Umbilical cord (tissue), 1 donor: ENCODE measurements at regions not wholly inside any gene's neighbourhood (a gene's known extent, or its start where the extent isn't known, plus 50 kb on each side); places are given as distances from the start of the nearest gene placed in this dataset.

Source experiments
- DNase-seq: peaks from one replicate; pipeline ENCODE4 v3.0.0-alpha.2; 2015; ENCODE audit warnings: low spot score

DNA sequence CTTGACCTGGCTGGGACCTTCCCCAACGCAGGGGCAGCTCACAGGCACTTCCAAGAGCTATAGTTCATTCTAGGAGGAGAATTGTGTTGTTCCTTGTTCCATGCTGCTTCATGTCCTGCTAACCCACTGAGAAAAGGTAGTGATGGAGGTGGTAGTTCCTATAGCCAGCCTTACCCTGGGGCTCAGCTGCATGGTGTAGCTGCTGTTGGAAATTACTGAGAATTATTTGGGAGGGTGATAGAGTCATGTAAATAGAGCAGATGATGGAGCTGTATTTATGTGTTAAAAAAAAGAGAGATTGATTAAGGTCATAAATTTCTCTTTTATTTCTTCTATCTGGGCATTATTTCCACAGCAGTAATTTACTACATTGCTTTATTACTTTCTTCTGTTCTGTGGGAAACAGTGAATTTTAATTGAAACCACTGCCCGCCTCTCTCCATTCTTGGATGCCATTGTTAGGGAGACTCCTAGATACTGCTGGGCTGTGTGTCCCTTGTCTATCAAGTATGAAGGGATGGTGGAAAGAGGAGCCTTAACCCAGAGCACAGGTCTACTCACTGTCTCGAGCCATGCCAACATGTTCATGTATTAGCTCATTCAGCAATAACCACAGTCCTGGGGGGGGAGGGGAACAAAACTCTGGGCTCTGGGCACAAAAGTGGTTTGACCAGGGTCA lies 309.2 kb downstream of the FAT3 start:
- DNase-seq: no peak

DNA sequence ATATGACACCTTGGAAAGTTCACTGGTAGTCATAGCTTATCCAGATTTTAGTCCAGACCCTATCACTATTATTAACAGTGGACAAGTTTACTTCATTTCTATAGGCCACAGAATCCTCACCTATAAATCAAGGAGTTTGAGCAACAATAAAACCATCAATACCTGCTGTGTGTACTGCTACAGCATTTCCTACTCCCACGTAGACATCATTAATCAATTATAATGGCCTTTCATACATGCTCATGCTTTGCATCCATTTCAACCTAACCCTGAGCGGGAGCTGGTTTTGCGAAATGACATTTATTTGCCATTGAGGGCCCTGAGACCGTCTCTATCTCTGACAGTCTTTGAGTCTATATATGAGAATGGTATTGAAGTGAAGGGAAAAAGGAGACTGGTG lies 312.3 kb downstream of the FAT3 start:
- no peak for DNase-seq

DNA sequence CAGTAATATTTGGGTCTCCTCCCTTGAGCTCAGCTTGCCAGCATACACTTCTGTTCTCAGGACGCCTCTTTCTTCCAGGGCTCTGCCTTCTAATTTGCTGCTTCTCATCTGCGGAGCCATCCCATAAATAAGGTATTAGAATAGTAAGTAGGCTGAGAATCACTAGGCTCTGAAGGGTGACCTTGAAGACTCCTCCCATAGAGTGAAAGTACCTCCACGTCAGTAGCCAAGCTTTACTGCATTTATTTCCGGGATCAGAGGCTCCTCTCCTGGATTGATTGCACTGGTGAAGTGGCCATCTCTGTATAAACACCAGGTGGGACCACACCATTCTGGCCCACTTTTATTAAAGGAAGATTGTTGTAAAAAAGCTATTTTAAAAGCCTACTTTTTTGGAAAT lies 315.5 kb downstream of the FAT3 start:
- no peak for DNase-seq

DNA sequence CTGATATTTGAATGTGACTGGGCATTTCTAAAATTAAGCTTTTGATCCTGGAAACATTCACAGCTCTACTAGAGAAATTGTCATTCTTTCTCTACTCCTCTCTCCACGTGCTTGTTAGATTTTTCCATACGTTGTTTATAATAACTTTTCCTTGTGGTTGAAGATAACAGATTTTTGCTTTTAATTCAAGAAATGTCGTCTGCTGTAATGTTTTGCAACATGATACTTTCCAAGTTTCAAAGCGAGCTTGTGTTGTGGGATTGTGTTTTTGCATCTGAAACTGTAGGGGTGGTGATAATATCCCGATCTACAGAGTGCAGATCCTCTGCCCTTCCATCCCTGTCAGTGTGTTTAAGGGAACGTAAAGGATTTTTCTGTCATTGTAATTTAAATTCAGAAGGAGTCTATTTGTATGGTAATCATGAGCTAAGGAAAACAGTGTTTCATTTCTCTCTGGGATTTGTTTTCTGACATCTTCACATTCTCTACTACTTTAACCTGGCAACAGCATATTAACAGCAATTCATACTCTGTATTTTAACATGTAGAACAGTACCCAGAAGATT lies 321.4 kb downstream of the FAT3 start:
- peak; percentile 14 for DNase-seq

DNA sequence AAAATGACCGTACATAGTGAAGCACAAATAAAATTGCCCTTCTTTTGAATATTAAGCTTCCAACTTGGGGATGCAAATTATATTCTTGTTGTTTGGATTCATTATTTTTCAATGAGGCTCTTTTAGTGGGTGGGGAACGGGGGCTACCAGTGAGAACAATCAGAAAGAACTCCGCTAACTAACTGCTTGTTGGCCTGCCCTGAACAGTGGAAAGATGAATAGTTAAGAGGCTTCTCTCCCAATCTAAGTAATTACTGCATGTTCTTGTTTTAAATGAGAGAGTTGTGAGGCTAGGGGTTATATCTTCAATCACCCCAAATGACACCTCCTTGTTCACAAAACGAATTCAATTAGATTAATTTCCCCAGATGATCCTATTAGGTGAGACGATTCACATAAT lies 322.0 kb downstream of the FAT3 start:
- DNase-seq: no peak

DNA sequence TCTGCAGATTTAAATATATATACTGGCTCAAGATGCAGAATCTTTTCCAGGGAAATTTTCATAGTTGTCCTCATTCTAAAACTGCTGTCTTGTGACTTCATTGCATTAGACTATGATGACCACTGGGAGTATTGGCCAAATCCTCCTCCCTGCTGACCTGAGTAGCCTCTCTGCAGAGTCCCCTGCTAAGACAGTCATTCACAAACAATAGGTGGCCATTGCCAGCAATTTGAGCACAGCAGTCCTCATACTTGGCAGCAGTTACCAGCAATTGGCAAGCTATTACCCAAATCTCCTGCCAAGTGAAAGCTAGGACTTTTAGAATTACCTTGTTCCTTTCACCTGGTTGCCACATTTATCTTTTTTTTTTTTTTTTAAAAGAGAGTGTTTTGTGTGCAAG lies 325.8 kb downstream of the FAT3 start:
- no peak for DNase-seq

DNA sequence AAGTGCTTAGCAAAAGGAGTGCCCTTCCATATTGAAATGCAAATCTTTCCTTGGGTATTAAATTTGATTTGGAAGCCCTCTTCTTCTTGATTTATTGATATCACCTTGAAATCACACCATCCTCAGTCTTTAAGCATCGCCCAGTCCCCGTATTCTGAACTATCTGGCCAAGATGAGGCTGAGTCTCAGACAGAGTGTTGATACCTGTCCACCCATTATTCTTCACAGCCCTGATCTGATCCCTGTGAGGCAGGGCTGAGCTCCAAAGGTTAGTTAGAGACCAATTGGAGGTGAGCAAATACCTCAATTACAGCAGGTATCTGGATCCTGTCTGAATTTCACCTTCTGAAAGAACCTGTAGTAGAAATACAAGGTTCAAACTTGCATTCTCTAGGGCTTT lies 326.3 kb downstream of the FAT3 start:
- DNase-seq: no peak

DNA sequence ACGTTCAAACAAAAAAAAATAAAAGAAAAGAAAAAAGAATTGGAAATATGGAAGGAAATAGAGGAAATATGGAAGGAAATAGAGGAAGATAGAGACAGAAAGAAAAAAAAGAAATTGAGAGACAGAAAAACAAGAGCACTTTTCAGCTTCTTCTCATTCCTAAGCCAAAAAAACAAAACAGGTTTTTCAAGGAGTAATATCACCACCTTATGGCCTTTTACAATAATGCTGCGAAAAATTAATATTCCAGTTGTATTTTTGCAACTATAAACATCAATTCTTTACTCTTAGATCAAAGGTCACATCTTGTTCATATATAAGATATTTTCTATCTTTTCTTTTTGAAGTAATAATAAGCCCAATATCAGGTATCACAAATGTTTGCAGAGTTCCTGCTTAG lies 328.3 kb downstream of the FAT3 start:
- peak; percentile 36 for DNase-seq

DNA sequence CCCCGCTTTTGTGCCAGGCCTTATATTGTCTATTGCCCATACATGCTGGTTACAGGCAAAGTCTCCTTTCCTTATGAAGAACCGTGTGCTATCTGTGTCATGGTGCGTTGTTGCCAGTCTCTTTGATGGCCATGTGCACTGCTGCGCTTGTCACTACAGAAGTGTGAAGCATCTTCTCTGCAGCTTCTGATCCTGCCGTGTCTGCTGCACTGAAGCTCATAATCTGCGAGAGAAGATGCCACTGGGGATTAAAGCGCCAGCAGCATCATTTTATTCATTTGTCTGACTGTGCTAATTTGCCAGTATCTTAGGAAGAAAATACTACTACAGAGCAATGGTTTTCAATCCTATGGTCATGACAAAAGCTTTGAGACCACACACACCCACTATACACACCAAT lies 330.1 kb downstream of the FAT3 start:
- DNase-seq: no peak

DNA sequence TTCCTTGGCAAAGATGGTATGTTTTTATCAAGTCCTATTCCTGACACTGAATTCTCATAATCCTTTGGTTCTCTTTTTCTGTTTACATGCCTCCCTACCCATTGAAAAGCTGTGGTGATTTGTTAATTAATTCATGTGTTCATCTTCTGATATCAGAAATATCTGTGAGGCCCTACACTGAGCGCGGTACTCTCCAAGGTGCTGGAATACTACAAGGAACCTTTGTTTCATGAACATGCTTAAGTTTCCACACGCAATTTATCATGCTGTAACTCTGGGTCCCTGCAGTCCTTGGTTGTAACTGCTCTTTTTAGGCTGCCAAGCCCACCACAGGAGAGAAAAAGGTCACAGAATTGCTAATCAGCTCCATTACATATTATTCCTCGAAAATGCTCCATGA lies 331.8 kb downstream of the FAT3 start:
- peak; percentile 43 for DNase-seq

DNA sequence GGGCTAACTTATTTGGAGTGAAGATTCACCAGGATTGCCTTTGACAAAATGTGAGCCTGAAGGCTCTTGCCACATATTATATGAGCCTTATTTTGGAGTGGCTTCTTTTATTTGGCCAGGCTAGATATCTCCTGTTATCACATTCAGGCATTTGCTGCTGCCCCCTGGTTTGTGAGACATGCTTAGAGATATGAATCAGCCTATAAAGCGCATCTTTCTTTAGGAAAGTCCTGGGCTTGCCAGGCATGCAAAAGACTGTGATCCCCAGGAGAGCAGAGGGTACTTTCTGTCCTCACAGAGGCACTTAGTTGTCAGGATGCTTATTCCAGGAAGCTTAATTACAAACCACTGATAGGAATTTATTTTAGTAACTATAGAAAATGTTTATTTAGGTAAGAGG lies 333.3 kb downstream of the FAT3 start:
- DNase-seq: peak; percentile 29

DNA sequence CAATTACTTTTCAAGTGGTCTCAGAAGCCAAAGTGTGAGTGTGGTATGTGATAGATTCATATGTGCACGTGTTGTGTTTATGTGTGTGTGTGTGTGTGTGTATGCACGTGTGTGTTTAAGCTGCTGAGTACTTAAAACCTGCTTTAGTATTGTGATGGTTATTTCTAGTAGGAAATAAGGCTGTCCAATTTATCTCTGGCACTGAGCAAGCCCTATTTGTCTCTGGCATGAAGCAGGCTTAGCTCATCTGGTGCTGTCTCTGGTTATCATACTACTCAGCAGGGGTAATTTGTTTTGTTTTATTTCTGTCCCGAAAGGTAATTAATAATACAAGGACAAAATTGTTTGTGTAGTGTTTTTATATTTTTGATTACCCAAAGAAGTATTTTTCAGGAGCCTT lies 333.7 kb downstream of the FAT3 start:
- DNase-seq: no peak

DNA sequence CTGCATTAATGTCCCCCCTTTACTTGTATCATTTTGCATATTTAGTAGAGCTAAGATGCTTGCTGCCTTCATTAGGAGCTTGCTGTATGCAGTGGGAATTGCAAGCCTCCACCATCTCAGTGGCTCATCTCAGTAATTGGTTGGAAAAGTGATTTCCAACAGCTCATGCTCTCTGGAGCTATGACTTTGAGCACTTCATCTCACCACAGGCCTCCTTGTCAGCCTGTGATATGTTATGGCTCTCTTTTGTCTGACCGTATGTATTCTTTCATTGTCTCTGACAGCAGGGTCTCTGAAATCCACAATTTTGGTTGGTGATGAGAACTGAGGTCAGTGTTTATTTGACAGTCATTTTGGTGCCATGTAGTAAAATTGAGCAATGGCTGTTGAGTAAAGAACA lies 345.1 kb downstream of the FAT3 start:
- DNase-seq: no peak

DNA sequence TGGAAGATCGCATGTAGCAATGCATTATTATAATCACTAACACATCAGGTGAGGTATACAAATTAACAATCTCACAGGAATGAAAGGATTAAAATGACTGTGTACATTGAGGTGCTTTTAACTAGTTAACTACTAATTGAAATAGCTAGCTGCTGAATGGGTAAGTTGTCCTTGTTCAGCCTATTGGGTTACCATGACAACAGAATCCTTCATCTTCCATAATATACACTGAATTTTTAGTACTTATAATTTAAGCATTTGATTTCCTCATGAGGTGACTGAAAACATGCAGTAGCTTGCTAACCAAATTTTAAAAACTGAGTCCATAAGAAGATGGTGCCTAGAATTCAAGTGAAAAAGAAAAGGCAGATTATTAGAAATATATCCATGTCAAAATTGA lies 347.9 kb downstream of the FAT3 start:
- no peak for DNase-seq

DNA sequence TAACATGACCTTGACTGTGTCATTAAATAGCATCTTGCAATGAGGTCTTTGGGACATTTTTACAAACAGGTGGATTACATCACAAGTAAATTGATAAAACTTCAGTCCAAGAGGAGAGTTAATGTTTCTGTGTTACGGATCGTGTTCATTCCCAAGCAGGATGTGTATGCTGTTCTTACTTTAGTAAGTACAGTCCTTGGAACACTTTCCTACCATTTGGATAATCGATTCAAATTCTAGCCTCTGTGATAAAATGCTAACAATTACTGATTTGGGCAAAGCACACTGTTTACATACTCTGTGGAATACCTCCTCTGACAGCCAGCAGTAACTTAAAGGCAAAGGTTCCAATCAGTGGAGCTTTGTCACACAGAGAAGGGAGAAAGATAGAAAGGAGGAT lies 351.7 kb downstream of the FAT3 start:
- no peak for DNase-seq

DNA sequence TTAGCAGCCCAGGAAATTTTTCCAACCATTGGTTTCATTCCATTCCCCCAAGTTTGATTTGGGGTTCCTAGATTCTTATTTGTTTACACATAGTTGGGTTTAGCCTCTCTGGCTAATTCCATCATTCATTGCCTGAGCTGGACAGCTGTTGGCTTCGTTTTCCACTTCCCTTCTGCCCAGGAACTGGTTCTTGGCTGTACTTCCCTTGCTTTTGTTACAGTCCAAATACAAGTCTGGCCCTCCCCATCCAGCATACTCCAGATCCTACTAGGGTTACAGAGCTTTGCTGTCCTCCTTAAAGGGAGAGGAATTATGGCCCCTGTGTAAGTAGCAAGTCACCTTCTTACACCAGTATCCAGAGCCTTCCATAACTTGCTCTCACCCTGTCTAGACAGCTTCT lies 356.3 kb downstream of the FAT3 start:
- DNase-seq: no peak

DNA sequence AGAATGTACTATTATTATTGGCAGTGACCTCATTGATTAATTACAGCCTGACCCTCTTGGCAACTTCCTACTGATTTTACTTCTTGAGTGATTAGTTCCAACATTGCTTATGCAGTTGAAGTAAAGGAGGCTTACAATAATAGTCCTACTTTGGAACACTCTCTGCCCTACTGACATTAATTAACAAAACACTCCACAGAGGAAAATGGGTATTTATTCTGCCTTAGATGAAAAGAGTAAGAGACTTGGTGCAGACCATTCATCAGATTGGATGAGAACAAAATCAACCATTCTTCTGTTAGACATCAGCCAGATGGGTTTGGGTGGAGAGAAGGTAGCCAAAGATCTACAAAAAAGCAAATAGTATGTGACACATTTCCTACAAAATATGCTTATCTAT lies 363.8 kb downstream of the FAT3 start:
- DNase-seq: no peak

DNA sequence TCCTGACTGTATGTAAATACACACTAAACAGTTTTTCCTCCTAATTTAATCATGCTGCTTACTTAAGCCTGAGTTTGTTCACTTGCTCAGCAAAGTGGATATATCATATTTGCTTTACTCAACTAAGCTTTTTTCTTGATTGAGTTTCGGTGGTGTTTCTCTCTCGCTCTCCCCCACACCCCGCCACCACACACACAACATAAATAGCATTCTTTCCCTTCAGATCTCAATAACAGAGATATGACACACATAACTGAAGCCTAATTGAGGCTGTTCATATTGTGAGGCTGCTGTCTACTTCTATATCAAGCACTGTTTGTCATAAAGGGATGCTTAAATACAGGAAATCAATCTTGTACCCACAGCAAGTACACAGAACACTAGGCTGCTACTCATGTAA lies 364.9 kb downstream of the FAT3 start:
- no peak for DNase-seq

DNA sequence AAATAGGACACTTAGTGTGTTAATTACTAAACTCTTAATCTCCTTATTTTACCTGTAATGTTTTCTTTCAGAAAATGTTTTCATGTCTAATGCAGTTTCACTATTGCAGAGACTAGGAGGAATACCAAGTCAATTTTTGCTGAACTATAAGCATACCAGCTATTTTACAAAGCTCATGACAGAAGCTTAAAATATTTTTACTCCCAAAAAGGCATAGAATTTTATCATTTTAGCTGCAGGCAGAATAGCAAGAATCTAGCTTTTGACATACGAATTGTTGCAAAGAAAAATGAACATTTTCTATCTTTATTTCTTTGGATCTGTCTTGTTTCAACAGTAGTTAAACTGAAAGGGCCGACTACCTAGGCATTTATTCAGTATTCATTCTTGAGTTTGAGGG lies 366.9 kb downstream of the FAT3 start:
- DNase-seq: peak; percentile 63

DNA sequence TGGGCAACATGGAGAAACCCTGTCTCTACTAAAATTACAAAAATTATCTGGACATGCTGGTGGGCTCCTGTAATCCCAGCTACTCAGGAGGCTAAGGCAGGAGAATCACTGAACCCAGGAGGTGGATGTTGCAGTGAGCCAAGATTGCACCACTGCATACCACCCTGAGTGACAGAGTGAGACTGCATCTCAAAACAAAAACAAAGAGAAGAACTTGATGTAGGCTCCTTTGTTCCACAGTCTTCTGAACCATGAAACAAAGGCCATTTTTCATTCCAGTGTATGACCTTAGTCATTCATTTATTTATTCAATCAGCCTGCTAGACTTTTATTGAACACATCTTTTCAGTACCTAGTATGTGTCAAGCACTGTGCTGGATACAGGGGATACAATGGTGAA lies 369.6 kb downstream of the FAT3 start:
- DNase-seq: no peak

DNA sequence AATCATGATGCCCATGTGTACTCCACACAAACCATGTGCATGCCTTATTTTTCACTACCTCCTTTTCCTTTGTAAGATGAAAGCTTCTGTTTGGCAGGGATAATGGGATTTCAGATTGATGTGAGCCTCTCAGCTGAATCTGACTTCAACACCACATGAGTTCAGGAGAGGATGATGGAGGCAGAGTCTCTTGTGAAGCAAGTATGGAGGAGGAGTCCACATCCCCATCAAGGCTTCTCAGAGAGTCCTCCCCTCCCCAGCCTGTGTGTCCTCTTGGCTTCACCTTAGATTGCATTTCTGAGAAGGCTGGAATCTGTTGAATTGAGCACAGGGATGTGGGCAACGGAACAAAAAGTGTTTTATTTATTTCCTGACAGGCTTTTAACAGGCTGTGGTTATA lies 370.4 kb downstream of the FAT3 start:
- no peak for DNase-seq

DNA sequence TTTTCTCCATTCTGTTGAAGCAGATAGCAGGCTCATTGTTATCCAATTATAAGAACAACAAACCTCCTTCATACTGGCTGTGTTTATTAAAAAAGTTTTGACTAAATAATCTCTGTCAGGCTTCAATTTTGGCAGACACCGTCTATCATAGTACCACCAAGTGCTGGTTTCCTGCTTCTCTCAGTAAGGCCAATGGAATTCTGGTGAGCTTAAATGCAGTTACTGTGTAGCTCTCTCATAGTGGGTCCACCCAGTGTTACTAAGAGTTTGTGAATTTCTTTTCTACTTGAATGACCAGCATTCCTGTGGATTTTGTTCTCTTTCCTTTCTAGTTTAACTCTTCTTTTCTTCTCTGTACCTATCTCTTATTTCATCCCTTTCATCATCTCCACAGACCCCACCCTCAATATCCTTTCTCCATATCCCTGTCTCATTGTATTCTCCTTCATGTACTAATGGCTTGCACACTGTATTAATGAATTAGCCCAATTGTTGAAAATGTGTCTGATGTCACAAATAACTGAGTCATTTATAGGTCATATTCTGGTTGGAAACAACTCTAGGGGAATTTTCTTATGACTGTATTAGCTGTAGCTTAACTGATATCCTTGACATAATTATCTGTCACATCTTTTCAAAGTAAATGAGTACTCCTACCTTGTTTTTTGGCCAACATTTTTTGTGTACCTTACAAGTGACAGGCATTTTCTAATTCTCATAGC lies 372.1 kb downstream of the FAT3 start:
- DNase-seq: no peak

DNA sequence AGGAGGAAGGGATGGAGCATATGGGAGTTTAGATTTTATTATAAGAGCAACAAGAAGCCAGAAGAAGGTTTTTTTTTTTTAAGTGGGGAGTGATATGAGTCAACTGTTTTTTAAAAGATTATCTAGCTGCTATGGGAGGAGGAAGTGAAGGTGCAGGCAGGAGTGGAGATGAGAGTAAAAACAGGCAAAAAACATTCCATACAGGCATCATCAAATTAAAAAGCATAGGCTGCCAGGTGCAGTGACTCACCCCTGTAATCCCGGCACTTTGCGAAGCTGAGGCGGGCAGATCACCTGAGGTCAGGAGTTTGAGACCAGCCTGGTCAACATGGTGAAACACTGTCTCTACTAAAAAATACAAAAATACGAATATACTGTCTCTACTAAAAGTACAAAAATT lies 368.4 kb upstream of the MTNR1B start:
- DNase-seq: no peak
